Liver (tissue), 8 donors: ENCODE measurements at regions not wholly inside any gene's neighbourhood (a gene's known extent, or its start where the extent isn't known, plus 50 kb on each side); places are given as distances from the start of the nearest gene placed in this dataset.

Source experiments
- DNase-seq: peaks from one replicate; pipeline ENCODE4 v3.0.0-alpha.2; 2017; ENCODE audit warnings: low spot score
- H3K27ac ChIP-seq, 2 donors: one replicate each; pipeline ENCODE4 v1.7.0; 2013; ENCODE audit warnings: inconsistent platforms in 2 of 2, low read length in 2 of 2, control low read depth in 1 of 2, low read depth in 1 of 2, mild to moderate bottlenecking in 1 of 2
- H3K27me3 ChIP-seq, 4 donors: one replicate each; pipeline versions ENCODE4 v1.6.1 to v1.7.0; 2013; ENCODE audit warnings: low read length in 3 of 4, inconsistent platforms in 1 of 4, mild to moderate bottlenecking in 1 of 4, moderate library complexity in 1 of 4; ENCODE audit not compliant: control insufficient read depth in 4 of 4, insufficient read depth in 4 of 4
- H3K36me3 ChIP-seq, 4 donors: one replicate each; pipeline versions ENCODE4 v1.6.1 to v1.7.0; 2013; ENCODE audit warnings: low read length in 3 of 4, mild to moderate bottlenecking in 3 of 4, low read depth in 1 of 4, moderate library complexity in 1 of 4; ENCODE audit not compliant: control insufficient read depth in 4 of 4, insufficient read depth in 3 of 4
- H3K4me1 ChIP-seq, 4 donors: one replicate each; pipeline versions ENCODE4 v1.6.1 to v1.7.0; 2013; ENCODE audit warnings: low read length in 3 of 4, mild to moderate bottlenecking in 3 of 4, moderate library complexity in 1 of 4; ENCODE audit not compliant: control insufficient read depth in 4 of 4, insufficient read depth in 4 of 4
- H3K4me3 ChIP-seq, 3 donors: one replicate each; pipeline versions ENCODE4 v1.6.1 to v1.7.0; 2013; ENCODE audit warnings: low read length in 3 of 3, control low read depth in 1 of 3, low read depth in 1 of 3, mild to moderate bottlenecking in 1 of 3
- H3K9ac ChIP-seq, 2 donors: one replicate each; pipeline ENCODE4 v1.7.0; 2013; ENCODE audit warnings: low read length in 2 of 2, mild to moderate bottlenecking in 2 of 2, moderate library complexity in 2 of 2, control low read depth in 1 of 2, low read depth in 1 of 2
- H3K9me3 ChIP-seq, 4 donors: one replicate each; pipeline versions ENCODE4 v1.6.1 to v1.7.0; 2013; ENCODE audit warnings: low read length in 3 of 4; ENCODE audit not compliant: control insufficient read depth in 4 of 4
- EGR1 ChIP-seq, 2 donors: IDR thresholded peaks; 2 replicates each; pipeline ENCODE4 v1.6.1; 2016 to 2018; ENCODE audit warnings: antibody characterized with exemption in 2 of 2, low read depth in 2 of 2
- FOXA1 ChIP-seq: IDR thresholded peaks from 2 replicates; pipeline ENCODE4 v1.6.1; 2016; ENCODE audit warnings: antibody characterized with exemption
- GABPA ChIP-seq, 2 donors: IDR thresholded peaks in 1 of 2; conservative IDR thresholded peaks in 1 of 2; 2 replicates each; pipeline ENCODE4 v1.6.1; 2016; ENCODE audit warnings: antibody characterized with exemption in 2 of 2, mild to moderate bottlenecking in 1 of 2, moderate library complexity in 1 of 2
- HNF4A ChIP-seq, 2 donors: conservative IDR thresholded peaks; 2 replicates each; pipeline ENCODE4 v1.6.1; 2016; ENCODE audit warnings: antibody characterized with exemption in 2 of 2, mild to moderate bottlenecking in 2 of 2
- HNF4G ChIP-seq: IDR thresholded peaks from 2 replicates; pipeline ENCODE4 v1.6.1; 2016; ENCODE audit warnings: antibody characterized with exemption
- JUND ChIP-seq, 2 donors: IDR thresholded peaks; 2 replicates each; pipeline ENCODE4 v1.6.1; 2016; ENCODE audit warnings: antibody characterized with exemption in 2 of 2
- NR2F2 ChIP-seq: IDR thresholded peaks from 2 replicates; pipeline ENCODE4 v1.6.1; 2016; ENCODE audit warnings: antibody characterized with exemption
- RAD21 ChIP-seq, 2 donors: IDR thresholded peaks; 2 replicates each; pipeline ENCODE4 v1.6.1; 2016; ENCODE audit warnings: antibody characterized with exemption in 2 of 2, mild to moderate bottlenecking in 2 of 2
- RXRA ChIP-seq, 2 donors: IDR thresholded peaks; 2 replicates each; pipeline ENCODE4 v1.6.1; 2017 to 2018; ENCODE audit warnings: antibody characterized with exemption in 2 of 2, mild to moderate bottlenecking in 1 of 2
- TAF1 ChIP-seq: conservative IDR thresholded peaks from 2 replicates; pipeline ENCODE4 v1.6.1; 2016; ENCODE audit warnings: antibody characterized with exemption, mild to moderate bottlenecking
- YY1 ChIP-seq: IDR thresholded peaks from 2 replicates; pipeline ENCODE4 v1.6.1; 2016; ENCODE audit warnings: antibody characterized with exemption, mild to moderate bottlenecking
- WGBS: extraction: QIAGEN DNeasy Blood & Tissue Kit; methylation state at CpG from one replicate; pipeline ENCODE4 v1.1.7; 2013; 5-methylcytosine and 5-hydroxymethylcytosine counted together
- TF ChIP-seq, protein P1 (sequence below): IDR thresholded peaks from 2 replicates; pipeline ENCODE4 v1.6.1; 2016; ENCODE audit warnings: antibody characterized with exemption, mild to moderate bottlenecking
- TF ChIP-seq, protein P2 (sequence below): IDR thresholded peaks from 2 replicates; pipeline ENCODE4 v1.6.1; 2016; ENCODE audit warnings: antibody characterized with exemption
- TF ChIP-seq, protein P3 (sequence below): IDR thresholded peaks from 2 replicates; pipeline ENCODE4 v1.6.1; 2016; ENCODE audit warnings: antibody characterized with exemption
- TF ChIP-seq, protein P4 (sequence below): fragments of 150-350 bp; IDR thresholded peaks from 2 replicates; pipeline ENCODE4 v1.5.1; 2017; ENCODE audit warnings: improper control_type of control experiment, low read depth, low read length; ENCODE audit not compliant: missing input control
- donor health status: healthy.
- donor health status: healthy.
- donor health status: healthy.
- donor health status: healthy.
- donor health status: healthy.

DNA sequence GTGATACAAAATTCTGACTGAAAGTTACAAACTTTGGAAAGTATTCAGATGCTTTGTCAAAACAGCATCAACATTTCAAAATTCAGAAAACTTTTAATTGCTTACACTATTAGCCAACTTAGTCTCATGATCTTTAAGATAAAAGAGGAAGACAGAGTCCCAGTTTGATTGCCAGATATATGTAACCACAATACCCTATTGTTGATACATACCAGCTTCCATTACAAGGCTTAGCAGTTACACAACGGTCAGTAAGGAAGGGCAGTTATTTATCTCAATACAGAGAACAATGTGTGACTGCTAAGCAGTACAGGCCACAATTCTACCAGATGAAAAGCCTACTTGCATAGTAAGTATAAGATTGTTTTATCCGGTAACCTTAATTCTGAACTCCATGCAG is 138.4 kb downstream of the SPANXN3 start:
- Histone ChIP-seq H3K27ac (no peak overlapping the region), H3K9me3 (peaks cover 0 to 5% (median 2%) of the 10 kb centered on the region in 4 donors), H3K9ac (no peak overlapping the region), H3K27me3 (no peaks in the 10 kb centered on the region), H3K4me1 (no peaks in the 10 kb centered on the region), H3K4me3 (no peak overlapping the region), H3K36me3 (no peaks in the 10 kb centered on the region)
- 78% methylated on average over 2 of the region's 2 CpGs for WGBS
- no peak for DNase-seq
- TF ChIP-seq GABPA (IDR thresholded peaks at IDR 0.05 in 1 of 2, conservative IDR thresholded peaks at IDR 0.05 in 1 of 2) (no peak), FOXA1 (no peak), RAD21 (IDR thresholded peaks at IDR 0.05) (no peak), HNF4A (conservative IDR thresholded peaks at IDR 0.05) (no peak), RXRA (IDR thresholded peaks at IDR 0.05) (no peak)
- TF ChIP-seq, protein P1, sequence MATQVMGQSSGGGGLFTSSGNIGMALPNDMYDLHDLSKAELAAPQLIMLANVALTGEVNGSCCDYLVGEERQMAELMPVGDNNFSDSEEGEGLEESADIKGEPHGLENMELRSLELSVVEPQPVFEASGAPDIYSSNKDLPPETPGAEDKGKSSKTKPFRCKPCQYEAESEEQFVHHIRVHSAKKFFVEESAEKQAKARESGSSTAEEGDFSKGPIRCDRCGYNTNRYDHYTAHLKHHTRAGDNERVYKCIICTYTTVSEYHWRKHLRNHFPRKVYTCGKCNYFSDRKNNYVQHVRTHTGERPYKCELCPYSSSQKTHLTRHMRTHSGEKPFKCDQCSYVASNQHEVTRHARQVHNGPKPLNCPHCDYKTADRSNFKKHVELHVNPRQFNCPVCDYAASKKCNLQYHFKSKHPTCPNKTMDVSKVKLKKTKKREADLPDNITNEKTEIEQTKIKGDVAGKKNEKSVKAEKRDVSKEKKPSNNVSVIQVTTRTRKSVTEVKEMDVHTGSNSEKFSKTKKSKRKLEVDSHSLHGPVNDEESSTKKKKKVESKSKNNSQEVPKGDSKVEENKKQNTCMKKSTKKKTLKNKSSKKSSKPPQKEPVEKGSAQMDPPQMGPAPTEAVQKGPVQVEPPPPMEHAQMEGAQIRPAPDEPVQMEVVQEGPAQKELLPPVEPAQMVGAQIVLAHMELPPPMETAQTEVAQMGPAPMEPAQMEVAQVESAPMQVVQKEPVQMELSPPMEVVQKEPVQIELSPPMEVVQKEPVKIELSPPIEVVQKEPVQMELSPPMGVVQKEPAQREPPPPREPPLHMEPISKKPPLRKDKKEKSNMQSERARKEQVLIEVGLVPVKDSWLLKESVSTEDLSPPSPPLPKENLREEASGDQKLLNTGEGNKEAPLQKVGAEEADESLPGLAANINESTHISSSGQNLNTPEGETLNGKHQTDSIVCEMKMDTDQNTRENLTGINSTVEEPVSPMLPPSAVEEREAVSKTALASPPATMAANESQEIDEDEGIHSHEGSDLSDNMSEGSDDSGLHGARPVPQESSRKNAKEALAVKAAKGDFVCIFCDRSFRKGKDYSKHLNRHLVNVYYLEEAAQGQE = no peak
- TF ChIP-seq, protein P2, sequence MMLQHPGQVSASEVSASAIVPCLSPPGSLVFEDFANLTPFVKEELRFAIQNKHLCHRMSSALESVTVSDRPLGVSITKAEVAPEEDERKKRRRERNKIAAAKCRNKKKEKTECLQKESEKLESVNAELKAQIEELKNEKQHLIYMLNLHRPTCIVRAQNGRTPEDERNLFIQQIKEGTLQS = no peak

DNA sequence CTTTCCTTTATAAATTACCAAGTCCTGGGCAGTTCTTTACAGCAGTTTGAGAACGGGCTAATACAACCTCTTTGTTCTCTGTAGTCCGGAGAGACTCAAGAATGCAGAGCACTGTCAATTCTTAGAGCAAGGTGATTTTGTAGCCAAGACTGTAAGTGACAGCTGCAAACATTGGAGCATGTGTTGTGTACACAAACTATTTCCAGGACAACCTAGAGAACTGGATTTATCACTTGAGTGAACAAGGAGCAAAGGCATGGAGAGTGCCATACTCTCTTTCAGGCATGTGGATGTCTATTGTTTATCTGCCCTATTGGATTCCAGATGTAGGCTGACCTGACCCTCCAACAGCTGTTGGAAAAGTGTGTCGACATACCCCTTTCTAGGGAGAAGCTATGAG is 153.9 kb downstream of the SPANXN3 start:
- TF ChIP-seq, protein P3, sequence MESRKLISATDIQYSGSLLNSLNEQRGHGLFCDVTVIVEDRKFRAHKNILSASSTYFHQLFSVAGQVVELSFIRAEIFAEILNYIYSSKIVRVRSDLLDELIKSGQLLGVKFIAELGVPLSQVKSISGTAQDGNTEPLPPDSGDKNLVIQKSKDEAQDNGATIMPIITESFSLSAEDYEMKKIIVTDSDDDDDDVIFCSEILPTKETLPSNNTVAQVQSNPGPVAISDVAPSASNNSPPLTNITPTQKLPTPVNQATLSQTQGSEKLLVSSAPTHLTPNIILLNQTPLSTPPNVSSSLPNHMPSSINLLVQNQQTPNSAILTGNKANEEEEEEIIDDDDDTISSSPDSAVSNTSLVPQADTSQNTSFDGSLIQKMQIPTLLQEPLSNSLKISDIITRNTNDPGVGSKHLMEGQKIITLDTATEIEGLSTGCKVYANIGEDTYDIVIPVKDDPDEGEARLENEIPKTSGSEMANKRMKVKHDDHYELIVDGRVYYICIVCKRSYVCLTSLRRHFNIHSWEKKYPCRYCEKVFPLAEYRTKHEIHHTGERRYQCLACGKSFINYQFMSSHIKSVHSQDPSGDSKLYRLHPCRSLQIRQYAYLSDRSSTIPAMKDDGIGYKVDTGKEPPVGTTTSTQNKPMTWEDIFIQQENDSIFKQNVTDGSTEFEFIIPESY = no peak
- no peak for TF ChIP-seq HNF4G
- TF ChIP-seq JUND (IDR thresholded peaks at IDR 0.05) = no peak
- TF ChIP-seq, protein P2 = no peak
- TF ChIP-seq, protein P1 = no peak
- TF ChIP-seq, protein P4, sequence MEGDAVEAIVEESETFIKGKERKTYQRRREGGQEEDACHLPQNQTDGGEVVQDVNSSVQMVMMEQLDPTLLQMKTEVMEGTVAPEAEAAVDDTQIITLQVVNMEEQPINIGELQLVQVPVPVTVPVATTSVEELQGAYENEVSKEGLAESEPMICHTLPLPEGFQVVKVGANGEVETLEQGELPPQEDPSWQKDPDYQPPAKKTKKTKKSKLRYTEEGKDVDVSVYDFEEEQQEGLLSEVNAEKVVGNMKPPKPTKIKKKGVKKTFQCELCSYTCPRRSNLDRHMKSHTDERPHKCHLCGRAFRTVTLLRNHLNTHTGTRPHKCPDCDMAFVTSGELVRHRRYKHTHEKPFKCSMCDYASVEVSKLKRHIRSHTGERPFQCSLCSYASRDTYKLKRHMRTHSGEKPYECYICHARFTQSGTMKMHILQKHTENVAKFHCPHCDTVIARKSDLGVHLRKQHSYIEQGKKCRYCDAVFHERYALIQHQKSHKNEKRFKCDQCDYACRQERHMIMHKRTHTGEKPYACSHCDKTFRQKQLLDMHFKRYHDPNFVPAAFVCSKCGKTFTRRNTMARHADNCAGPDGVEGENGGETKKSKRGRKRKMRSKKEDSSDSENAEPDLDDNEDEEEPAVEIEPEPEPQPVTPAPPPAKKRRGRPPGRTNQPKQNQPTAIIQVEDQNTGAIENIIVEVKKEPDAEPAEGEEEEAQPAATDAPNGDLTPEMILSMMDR = no peak
- no peak for TF ChIP-seq RAD21 (IDR thresholded peaks at IDR 0.05)
- no peak for TF ChIP-seq EGR1 (IDR thresholded peaks at IDR 0.05; ENCODE audit: low read depth in 2 of 2)
- no peak for TF ChIP-seq TAF1
- no peak for TF ChIP-seq YY1
- TF ChIP-seq NR2F2 = no peak
- H3K27me3 ChIP-seq = no peaks in the 10 kb centered on the region
- no peak overlapping the region for H3K4me3 ChIP-seq
- no peaks in the 10 kb centered on the region for H3K4me1 ChIP-seq
- H3K27ac ChIP-seq = no peak overlapping the region
- whole genome bisulfite sequencing = 55% methylated on average over 3 of the region's 3 CpGs
- no peak for DNase-seq
- H3K36me3 ChIP-seq = no peaks in the 10 kb centered on the region
- no peaks in the 10 kb centered on the region for H3K9me3 ChIP-seq
- H3K9ac ChIP-seq = no peak overlapping the region
